Heart right ventricle (tissue), 16 donors: ENCODE measurements at regions not wholly inside any gene's neighbourhood (a gene's known extent, or its start where the extent isn't known, plus 50 kb on each side); places are given as distances from the start of the nearest gene placed in this dataset.
"Not testable (repeated sequence)": the region's sequence is repeated elsewhere in the genome, so short reads cannot be mapped to it uniquely, and the experiment has no call there.

Experiments used
- ATAC-seq, 8 donors: fragments of 200-7000 bp; cut with Tn5 transposase; one replicate each; pipeline ENCODE4 v1.9.1; 2020; ENCODE audit warnings: mild to moderate bottlenecking in 8 of 8, moderate library complexity in 8 of 8, moderate number of reproducible peaks in 1 of 8
- DNase-seq, 2 donors: peaks; one replicate each; pipeline ENCODE4 v3.0.0-alpha.2; 2020
- H3K27ac ChIP-seq, 10 donors: fragments of 200-600 bp; sonication (generic) in 2 of 10; one replicate each; pipeline versions ENCODE4 v1.5.0 to v1.8.0; 2020 to 2022; ENCODE audit warnings: mild to moderate bottlenecking in 3 of 10
- H3K27me3 ChIP-seq, 7 donors: fragments of 200-600 bp; one replicate each; pipeline ENCODE4 v1.8.0; 2021 to 2022; ENCODE audit warnings: mild to moderate bottlenecking in 2 of 7
- H3K36me3 ChIP-seq, 9 donors: fragments of 200-600 bp; sonication (generic) in 1 of 9; one replicate each; pipeline versions ENCODE4 v1.5.0 to v1.8.0; 2020 to 2022; ENCODE audit warnings: mild to moderate bottlenecking in 2 of 9
- H3K4me1 ChIP-seq, 9 donors: fragments of 200-600 bp; sonication (generic) in 1 of 9; one replicate each; pipeline versions ENCODE4 v1.5.0 to v1.8.0; 2020 to 2022; ENCODE audit warnings: mild to moderate bottlenecking in 4 of 9
- H3K4me3 ChIP-seq, 10 donors: fragments of 200-600 bp; sonication (generic) in 2 of 10; one replicate each; pipeline versions ENCODE4 v1.5.0 to v1.8.0; 2020 to 2022; ENCODE audit warnings: mild to moderate bottlenecking in 7 of 10, moderate library complexity in 2 of 10
- H3K9me3 ChIP-seq, 11 donors: fragments of 200-600 bp in 10 of 11; sonication (generic) in 2 of 11; one replicate each; pipeline versions ENCODE4 v1.5.0 to v1.8.0; 2013 to 2022; ENCODE audit warnings: mild to moderate bottlenecking in 2 of 11, control low read depth in 1 of 11, moderate library complexity in 1 of 11
- CTCF ChIP-seq, 9 donors: fragments of 200-600 bp; sonication (generic) in 2 of 9; IDR thresholded peaks; one replicate each; pipeline versions ENCODE4 v1.5.0 to v1.8.0; 2021 to 2022; ENCODE audit warnings: antibody characterized with exemption in 9 of 9, mild to moderate bottlenecking in 5 of 9, moderate library complexity in 1 of 9
- WGBS, 2 donors: extraction: QIAGEN DNeasy Blood & Tissue Kit; methylation state at CpG; one replicate each; pipeline ENCODE4 v1.1.7; 2013; ENCODE audit warnings: inconsistent platforms in 1 of 2; 5-methylcytosine and 5-hydroxymethylcytosine counted together
- intact Hi-C, 10 donors: fragments of 100-400 bp; cut with DNase I; formaldehyde crosslinking; loops; one replicate each; pipeline versions ENCODE4 v1.11.1 to v1.14.2; 2022
- donor health status: Arrhythmogenic right ventricular cardiomyopathy.
- donor health status: ischemic (EF 13 %, LVEDD 7.1; RV severe dilation, severe dysfunction).
- donor health status: healthy with polysubstance abuse.
- donor health status: DM: no; HTN: yes; CAD: no.
- donor health status: DM: no; HTN: no; CAD: no.
- donor health status: ischemic (EF 25% LVEDD 6.9; RV normal size, moderate dysfunction).
- donor health status: ischemic (EF 25% LVEDD 5.7; RV mildly dilated, moderate dysfunction).
- donor health status: healthy.
- donor health status: DM: yes; HTN: yes; CAD: no.
- donor health status: Ischemic cardiomyopathy.
- donor health status: ischemic (EF 35%, LVEDD 5.7; RV mildly dilated, moderate dysfunction).
- donor health status: nonischemic (EF 11% LVEDD 7.7; RV severe dilation, severe dysfunction).
- donor health status: DM: yes; HTN: yes; CAD: no.
- donor health status: PGD.
- donor health status: ischemic (EF 29% LVEDD 5.4; RV normal size, mild dysfunction).
- donor health status: nonischemic (EF 23%, LVEDD 6.1; RV moderate dilation, normal function).

DNA sequence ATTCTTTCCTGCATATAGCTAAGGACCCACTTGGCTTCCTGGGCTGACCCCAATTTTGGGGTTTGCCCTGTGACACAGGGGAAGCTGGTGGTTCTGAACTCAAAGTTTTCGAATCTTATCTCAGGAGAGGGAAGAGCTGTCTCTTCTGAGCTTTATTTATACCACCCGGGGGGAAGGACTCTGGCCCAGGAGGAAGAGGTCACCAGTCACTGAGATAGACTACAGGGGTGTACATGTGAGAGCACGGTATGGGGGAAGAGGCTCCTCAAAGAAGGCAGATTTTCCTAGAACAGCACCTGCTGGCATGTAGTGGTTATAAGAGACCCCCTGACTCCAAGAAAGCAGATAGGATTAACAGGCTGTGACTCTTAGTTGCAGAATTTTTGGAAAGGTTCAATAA, 101.8 kb upstream of the ELMO1 start:
- H3K36me3 ChIP-seq, result no peaks in the 10 kb centered on the region
- TF ChIP-seq CTCF (IDR thresholded peaks at IDR 0.05), result no peak
- WGBS, 2 donors, result 34 to 46% methylated on average over 3 of the region's 3 CpGs
- DNase-seq, result no peak
- intact Hi-C loops, result no loop called here
- peaks cover 0 to 4% (median 0%) of the 10 kb centered on the region in 11 donors for H3K9me3 ChIP-seq
- no peak overlapping the region for H3K27ac ChIP-seq
- ATAC-seq, result no peak
- no peaks in the 10 kb centered on the region for H3K27me3 ChIP-seq
- no peak overlapping the region for H3K4me3 ChIP-seq
- H3K4me1 ChIP-seq, result peaks cover 0 to 22% (median 4%) of the 10 kb centered on the region in 9 donors

GRCh38 chr7:37550872-37551271, 102.2 kb upstream of the ELMO1 start:
- no peak overlapping the region for H3K27ac ChIP-seq
- ATAC-seq (no peak), DNase-seq (no peak)
- peaks cover 0 to 21% (median 4%) of the 10 kb centered on the region in 9 donors for H3K4me1 ChIP-seq
- no peak overlapping the region for H3K4me3 ChIP-seq
- intact Hi-C loops, result no loop called here
- H3K36me3 ChIP-seq, result no peaks in the 10 kb centered on the region
- no peak for TF ChIP-seq CTCF (IDR thresholded peaks at IDR 0.05)
- peaks cover 0 to 8% (median 0%) of the 10 kb centered on the region in 11 donors for H3K9me3 ChIP-seq
- WGBS, 2 donors, result 85 to 89% methylated on average over 2 of the region's 2 CpGs
- H3K27me3 ChIP-seq, result no peaks in the 10 kb centered on the region

DNA sequence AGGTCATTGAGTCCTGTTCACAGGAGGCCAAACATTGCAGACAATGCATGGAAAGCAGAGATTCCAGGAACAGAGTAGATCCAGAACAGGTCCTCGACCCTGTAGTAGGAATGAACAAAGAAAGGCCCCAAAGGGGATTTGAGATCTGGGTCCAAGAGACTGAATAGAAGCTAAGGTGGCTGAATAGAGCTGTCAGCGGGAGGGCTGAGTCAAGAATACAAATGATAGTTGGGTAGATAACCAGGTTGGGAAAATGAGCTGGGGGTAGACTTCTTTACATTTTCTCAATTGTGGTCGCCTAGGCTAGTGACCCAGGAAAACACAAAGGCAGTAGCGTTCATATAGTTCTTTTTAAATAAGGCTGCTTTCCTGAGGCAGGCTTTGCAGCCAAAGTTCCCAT, 103.4 kb upstream of the ELMO1 start:
- Histone ChIP-seq H3K27me3 (no peaks in the 10 kb centered on the region), H3K4me3 (no peak overlapping the region), H3K4me1 (peaks cover 0 to 17% (median 4%) of the 10 kb centered on the region in 9 donors), H3K36me3 (no peaks in the 10 kb centered on the region), H3K27ac (no peak overlapping the region), H3K9me3 (peaks cover 0 to 8% (median 0%) of the 10 kb centered on the region in 11 donors)
- WGBS, 2 donors, result 65 to 92% methylated on average over 4 of the region's 4 CpGs
- intact Hi-C loops, result no loop called here
- no peak for TF ChIP-seq CTCF (IDR thresholded peaks at IDR 0.05)
- DNase-seq (no peak), ATAC-seq (no peak)

DNA sequence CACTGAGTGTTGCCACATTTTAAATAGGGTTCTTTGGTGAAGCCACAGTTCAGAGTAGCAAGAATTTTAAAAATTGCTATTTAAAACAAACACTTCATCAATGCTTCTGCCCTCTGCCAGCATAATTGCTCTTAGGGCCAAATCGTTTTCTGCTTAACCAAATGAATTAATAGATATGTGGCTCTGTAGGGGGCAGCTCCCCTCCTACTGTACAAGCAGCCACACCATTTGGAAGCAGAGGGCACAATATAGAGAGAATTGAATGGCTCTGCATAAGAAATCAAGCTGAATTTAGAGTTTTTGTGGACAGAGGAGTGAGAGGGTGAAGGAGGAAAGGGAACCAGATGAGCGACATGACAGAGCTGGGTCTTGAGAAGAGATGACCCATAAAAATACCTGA, 103.8 kb upstream of the ELMO1 start:
- WGBS, 2 donors, result 37 to 40% methylated on average over 2 of the region's 2 CpGs
- H3K4me3 ChIP-seq, H3K9me3 ChIP-seq, ATAC-seq, DNase-seq, H3K27ac ChIP-seq, H3K36me3 ChIP-seq, intact Hi-C loops, H3K27me3 ChIP-seq: not testable (repeated sequence)
- peaks cover 0 to 17% (median 4%) of the 10 kb centered on the region in 9 donors for H3K4me1 ChIP-seq

DNA sequence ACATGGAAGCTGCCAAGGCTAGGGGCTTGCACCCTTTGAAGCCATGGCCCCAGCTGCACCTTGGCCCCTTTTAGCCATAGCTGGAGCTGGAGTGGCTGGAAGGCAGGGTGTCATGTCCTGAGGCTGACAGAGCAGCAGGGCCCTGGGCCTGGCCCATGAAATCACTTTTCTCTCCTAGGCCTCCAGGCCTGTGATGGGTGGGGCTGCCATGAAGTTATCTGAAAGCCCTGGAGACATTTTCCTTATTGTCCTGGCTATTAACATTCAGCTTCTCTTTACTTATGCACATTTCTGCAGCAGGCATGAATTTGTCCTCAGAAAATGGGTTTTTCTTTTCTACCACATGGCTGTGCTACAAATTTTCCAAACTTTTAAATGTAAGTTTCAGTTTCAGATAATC, 106.9 kb upstream of the ELMO1 start:
- H3K4me1 ChIP-seq, result peaks cover 0 to under 1% (median 0%) of the 10 kb centered on the region in 9 donors
- intact Hi-C loops, result no loop called here
- TF ChIP-seq CTCF (IDR thresholded peaks at IDR 0.05), result no peak

More for the DNA sequence above, 106.9 kb upstream of the ELMO1 start:
- Histone ChIP-seq H3K9me3 (peaks cover 0 to 8% (median 0%) of the 10 kb centered on the region in 11 donors), H3K27ac (no peak overlapping the region), H3K27me3 (peaks cover 0 to under 1% (median 0%) of the 10 kb centered on the region in 7 donors), H3K4me3 (no peak overlapping the region), H3K36me3 (no peaks in the 10 kb centered on the region)
- ATAC-seq (no peak), DNase-seq (no peak)
